GM12873 (cell line): ENCODE measurements at regions not wholly inside any gene's neighbourhood (a gene's known extent, or its start where the extent isn't known, plus 50 kb on each side); places are given as distances from the start of the nearest gene placed in this dataset.

Experiments used
- CTCF ChIP-seq: IDR thresholded peaks from 2 replicates; pipeline ENCODE4 v1.5.1; 2012; ENCODE audit warnings: low read depth, mild to moderate bottlenecking, moderate library complexity, low read length, control low read depth; ENCODE audit not compliant: insufficient read depth; ENCODE audit errors: missing control alignments

GRCh38 chr5:155786108-155786507 lies 540.9 kb upstream of the SGCD start:
- TF ChIP-seq CTCF, result no peak

- no peak for TF ChIP-seq CTCF
These were observed 534.1 kb upstream of the SGCD start for GRCh38 chr5:155792873-155793272.

GRCh38 chr5:155794795-155795194 lies 532.2 kb upstream of the SGCD start:
- no peak for TF ChIP-seq CTCF

- TF ChIP-seq CTCF, result no peak
These were observed 527.7 kb upstream of the SGCD start for GRCh38 chr5:155799308-155799707.

GRCh38 chr5:155807884-155808576 lies 518.9 kb upstream of the SGCD start:
- TF ChIP-seq CTCF, result no peak

- no peak for TF ChIP-seq CTCF
These were observed 511.7 kb upstream of the SGCD start for GRCh38 chr5:155815248-155815647.

GRCh38 chr5:155822177-155822576 lies 504.8 kb upstream of the SGCD start:
- TF ChIP-seq CTCF, result no peak
